HG02852 (cell line): ENCODE measurements at regions not wholly inside any gene's neighbourhood (a gene's known extent, or its start where the extent isn't known, plus 50 kb on each side); places are given as distances from the start of the nearest gene placed in this dataset.
"Not testable (repeated sequence)": the region's sequence is repeated elsewhere in the genome, so short reads cannot be mapped to it uniquely, and the experiment has no call there.

Experiments
- ATAC-seq: cut with Tn5 transposase; IDR thresholded peaks from one replicate; pipeline ENCODE4 v1.9.1; 2021; ENCODE audit warnings: mild to moderate bottlenecking, moderate library complexity; ENCODE audit not compliant: unreplicated experiment

- ATAC-seq: no peak
These were observed 486.0 kb downstream of the EDEM1 start for GRCh38 chr3:5673521-5673920.

GRCh38 chr3:5675319-5675718 lies 487.8 kb downstream of the EDEM1 start:
- no peak for ATAC-seq

- no peak for ATAC-seq
These were observed 490.0 kb downstream of the EDEM1 start for GRCh38 chr3:5677555-5677954.

- peak; percentile 63 for ATAC-seq
These were observed 490.7 kb downstream of the EDEM1 start for GRCh38 chr3:5678248-5678647.

- ATAC-seq: no peak
These were observed 491.3 kb downstream of the EDEM1 start for GRCh38 chr3:5678844-5679243.

- ATAC-seq: no peak
These were observed 499.7 kb downstream of the EDEM1 start for GRCh38 chr3:5687230-5687629.

GRCh38 chr3:5690490-5690889 lies 503.0 kb downstream of the EDEM1 start:
- ATAC-seq: no peak

GRCh38 chr3:5690904-5691532 lies 503.5 kb downstream of the EDEM1 start:
- no peak for ATAC-seq

GRCh38 chr3:5692446-5692845 lies 504.9 kb downstream of the EDEM1 start:
- no peak for ATAC-seq

GRCh38 chr3:5694266-5694665 lies 506.8 kb downstream of the EDEM1 start:
- no peak for ATAC-seq

- no peak for ATAC-seq
These were observed 511.3 kb downstream of the EDEM1 start for GRCh38 chr3:5698851-5699250.

GRCh38 chr3:5699313-5699712 lies 511.8 kb downstream of the EDEM1 start:
- ATAC-seq: no peak

GRCh38 chr3:5699811-5700210 lies 512.3 kb downstream of the EDEM1 start:
- no peak for ATAC-seq

GRCh38 chr3:5701005-5701404 lies 513.5 kb downstream of the EDEM1 start:
- not testable (repeated sequence) for ATAC-seq

- no peak for ATAC-seq
These were observed 520.3 kb downstream of the EDEM1 start for GRCh38 chr3:5707794-5708193.

GRCh38 chr3:5709714-5710113 lies 522.2 kb downstream of the EDEM1 start:
- no peak for ATAC-seq

GRCh38 chr3:5710718-5711117 lies 523.2 kb downstream of the EDEM1 start:
- ATAC-seq: no peak

GRCh38 chr3:5717254-5717653 lies 529.7 kb downstream of the EDEM1 start:
- no peak for ATAC-seq

- ATAC-seq: not testable (repeated sequence)
These were observed 532.2 kb downstream of the EDEM1 start for GRCh38 chr3:5719668-5720067.

GRCh38 chr3:5725801-5726200 lies 538.3 kb downstream of the EDEM1 start:
- no peak for ATAC-seq

- ATAC-seq: no peak
These were observed 539.1 kb downstream of the EDEM1 start for GRCh38 chr3:5726621-5727020.

GRCh38 chr3:5727743-5728484 lies 540.4 kb downstream of the EDEM1 start:
- ATAC-seq: no peak

- ATAC-seq: no peak
These were observed 542.3 kb downstream of the EDEM1 start for GRCh38 chr3:5729852-5730251.
